GM19397 (cell line): ENCODE measurements at regions not wholly inside any gene's neighbourhood (a gene's known extent, or its start where the extent isn't known, plus 50 kb on each side); places are given as distances from the start of the nearest gene placed in this dataset.

Experiments used
- ATAC-seq: cut with Tn5 transposase; IDR thresholded peaks from one replicate; pipeline ENCODE4 v1.9.1; 2021; ENCODE audit warnings: mild to moderate bottlenecking, moderate library complexity; ENCODE audit not compliant: unreplicated experiment

DNA sequence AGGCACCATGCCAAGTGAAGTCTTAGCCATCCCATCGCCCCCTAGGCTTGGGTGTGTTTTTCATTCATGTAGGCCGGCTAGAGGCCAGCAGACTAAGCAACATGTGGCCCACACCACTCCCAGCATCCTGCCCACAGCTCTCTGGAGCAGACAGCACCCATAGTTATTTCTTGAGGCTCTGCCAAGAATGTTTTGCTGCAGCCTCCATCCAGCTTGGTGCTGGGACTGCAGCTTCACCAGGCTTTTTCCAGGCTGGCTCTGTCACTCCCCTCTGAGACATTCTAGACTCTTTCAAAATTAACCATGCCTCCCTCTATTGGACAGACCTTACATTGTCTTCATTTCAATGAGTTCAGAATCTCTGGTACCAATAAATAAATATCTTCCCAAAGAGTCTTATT, 104.2 kb downstream of the DUSP10 start:
- no peak for ATAC-seq

DNA sequence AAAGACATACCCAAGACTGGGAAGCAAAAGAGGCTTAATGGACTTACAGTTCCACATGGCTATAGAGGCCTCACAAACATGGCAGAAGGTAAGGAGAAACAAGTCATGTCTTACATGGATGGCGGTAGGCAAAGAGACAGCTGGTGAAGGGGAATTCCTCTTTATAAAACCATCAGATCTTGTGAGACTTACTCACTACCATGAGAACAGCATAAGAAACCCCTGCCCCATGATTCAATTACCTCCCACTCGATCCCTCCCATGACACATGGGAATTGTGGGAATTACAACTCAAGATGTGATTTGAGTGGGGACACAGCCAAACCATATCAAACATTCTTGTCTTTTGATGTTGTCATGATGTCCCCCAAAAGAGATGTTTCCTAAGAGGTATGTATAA, 103.3 kb downstream of the DUSP10 start:
- no peak for ATAC-seq

DNA sequence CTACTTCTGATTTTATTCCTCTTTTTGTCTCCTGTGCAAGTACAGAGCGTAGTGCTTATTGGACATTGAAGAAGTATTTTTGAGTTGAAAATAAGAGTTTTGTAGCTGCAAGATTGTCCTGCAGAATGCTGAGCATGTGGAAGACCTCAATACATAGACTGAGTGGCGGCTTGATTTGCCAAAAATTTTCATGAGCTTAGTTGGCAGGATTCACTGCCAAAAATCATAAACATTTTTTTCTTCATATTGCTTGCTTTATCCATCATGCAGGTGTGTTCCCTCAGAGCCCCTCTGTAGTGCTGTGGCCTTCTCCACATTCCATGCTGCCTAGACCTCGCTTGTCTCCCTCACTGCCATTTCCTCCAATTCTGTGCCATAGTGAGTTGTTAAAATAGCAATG, 100.1 kb downstream of the DUSP10 start:
- no peak for ATAC-seq

DNA sequence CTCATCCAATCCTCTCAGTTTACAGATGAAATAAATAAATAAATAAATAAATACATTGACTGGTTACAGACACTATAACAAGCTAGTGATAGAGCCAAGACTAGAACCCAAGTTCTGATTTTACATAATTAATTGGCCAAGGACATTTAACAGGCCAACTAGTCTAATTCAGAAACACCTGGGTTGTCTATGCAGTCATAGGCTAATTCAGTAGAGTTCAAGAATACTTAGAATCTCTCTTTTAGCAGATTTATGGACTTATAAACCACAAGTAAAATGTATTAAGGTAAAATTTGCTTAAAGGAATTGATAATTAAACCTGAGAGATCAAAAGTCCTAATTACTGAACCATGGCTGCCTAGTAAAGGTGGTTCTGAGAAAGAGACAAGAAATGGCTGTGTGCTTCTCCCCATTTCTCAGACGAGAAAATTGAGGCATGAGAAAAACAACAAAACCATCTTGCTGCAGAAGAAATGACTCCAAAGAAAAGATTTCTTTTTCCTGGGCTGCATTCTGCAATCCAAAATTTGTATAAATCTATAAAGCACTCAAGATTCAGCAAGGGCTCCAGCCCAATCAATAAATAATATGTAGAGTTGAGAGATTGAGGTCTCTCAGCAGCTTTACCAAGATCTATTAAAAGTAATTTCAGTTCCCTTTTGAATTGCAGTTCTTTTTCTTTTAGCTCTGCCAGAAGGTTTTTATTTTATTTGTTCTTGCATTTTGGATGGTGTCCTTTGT, 98.3 kb downstream of the DUSP10 start:
- ATAC-seq, result no peak

DNA sequence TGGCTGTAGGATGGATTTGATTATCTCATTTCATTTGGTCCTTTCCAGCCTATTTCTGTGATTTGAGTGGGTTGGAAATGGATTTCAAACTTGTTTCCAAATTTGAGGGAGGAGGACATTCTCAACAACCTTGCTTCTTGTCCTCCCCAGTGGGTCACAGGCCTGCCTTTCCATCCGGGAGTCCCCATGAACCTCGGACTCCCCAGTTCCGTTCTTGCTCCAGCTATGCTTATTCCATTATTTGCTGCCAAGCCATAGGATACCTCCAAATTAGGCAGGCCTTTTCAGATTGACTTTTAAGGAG, 97.8 kb downstream of the DUSP10 start:
- ATAC-seq, result no peak

DNA sequence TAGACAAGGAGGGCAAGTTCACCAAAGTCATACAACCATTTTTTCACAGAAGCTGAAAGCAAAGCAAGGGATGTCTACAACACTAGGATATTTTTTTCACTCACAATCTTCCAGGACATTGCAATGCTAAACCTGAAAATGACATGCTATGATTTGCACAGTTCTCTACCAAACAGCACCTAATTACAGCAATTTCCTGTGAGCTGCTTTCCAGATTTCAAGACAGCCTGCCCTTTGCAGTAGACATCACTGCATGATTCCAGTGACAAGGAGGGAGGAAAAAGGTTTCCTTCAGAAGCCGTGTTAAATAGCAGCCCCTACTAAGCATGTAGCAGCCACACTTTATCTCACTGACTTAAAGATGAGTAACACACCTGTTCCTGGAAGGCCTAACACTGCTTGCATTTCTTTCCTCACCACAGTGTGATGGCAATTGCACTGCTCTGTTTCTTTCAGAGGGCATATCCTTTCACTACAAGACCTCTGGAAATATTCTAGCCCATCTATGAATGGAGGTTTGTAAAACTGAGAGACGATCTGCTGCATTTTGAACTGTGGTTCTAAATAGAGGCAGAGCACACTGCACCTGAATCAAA, 97.1 kb downstream of the DUSP10 start:
- ATAC-seq, result no peak

DNA sequence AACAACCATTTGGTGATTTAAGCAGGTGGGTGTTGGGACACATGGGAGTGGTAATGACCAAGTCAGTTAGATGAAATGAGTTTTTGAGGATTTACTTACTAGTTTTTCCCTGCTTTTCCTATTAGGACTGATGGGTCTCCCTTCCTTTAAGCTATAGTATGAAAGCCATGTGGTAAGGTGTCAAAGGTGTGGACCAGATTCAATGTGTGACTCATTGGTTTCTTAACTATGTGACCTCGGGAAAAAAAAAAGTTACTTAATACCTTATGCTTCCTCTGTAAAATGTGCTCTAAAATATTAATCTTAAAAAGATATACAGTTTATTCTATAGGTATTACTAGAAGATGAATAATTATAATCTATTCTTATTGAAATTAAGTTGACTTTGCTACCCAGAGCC, 93.7 kb downstream of the DUSP10 start:
- ATAC-seq, result no peak
